ENCODE measurements at regions not wholly inside any gene's neighbourhood (a gene's known extent, or its start where the extent isn't known, plus 50 kb on each side); places are given as distances from the start of the nearest gene placed in this dataset.

- intact Hi-C loops (cut with micrococcal nuclease), result no loop called here
- H3K36me3 Mint-ChIP-seq (ENCODE audit: low read depth), result peaks cover 65% of the 10 kb centered on the region
- no peak for DNase-seq
- no peaks in the 10 kb centered on the region for H3K9me3 Mint-ChIP-seq
- H3K4me1 Mint-ChIP-seq, result peaks cover 54% of the 10 kb centered on the region
- ChIA-PET CTCF (interaction anchor here (1.3 kb wide), 1 partner anchor 10 kb away, joined by 3 read pairs; no protein-coding TSS in a partner anchor), POLR2A (interaction anchor here (0.6 kb wide), 1 partner anchor 67 kb away, joined by 3 read pairs; no protein-coding TSS in a partner anchor)
- no peak for ATAC-seq (ENCODE audit: low read depth)
- no peak overlapping the region for H3K4me3 Mint-ChIP-seq
- no peaks in the 10 kb centered on the region for H3K27me3 Mint-ChIP-seq
- no peak overlapping the region for H3K27ac Mint-ChIP-seq
- TF ChIP-seq CTCF (IDR thresholded peaks at IDR 0.05), result no peak
These were observed 67.7 kb downstream of the PLEKHG1 start for GRCh38 chr6:150667359-150667758.

- H3K27ac Mint-ChIP-seq, result peak overlapping the region; percentile 71
- intact Hi-C loops (cut with micrococcal nuclease), result no loop called here
- peaks cover 62% of the 10 kb centered on the region for H3K36me3 Mint-ChIP-seq (ENCODE audit: low read depth)
- no peak for TF ChIP-seq CTCF (IDR thresholded peaks at IDR 0.05)
- no peaks in the 10 kb centered on the region for H3K27me3 Mint-ChIP-seq
- ChIA-PET POLR2A (interaction anchor here (0.6 to 1.1 kb wide), 2 partner anchors 68 to 69 kb away, joined by 3 to 7 read pairs; no protein-coding TSS in a partner anchor), CTCF (interaction anchor here (1.3 kb wide), 1 partner anchor 11 kb away, joined by 3 read pairs; no protein-coding TSS in a partner anchor)
- H3K9me3 Mint-ChIP-seq, result no peaks in the 10 kb centered on the region
- DNase-seq (no peak), ATAC-seq (ENCODE audit: low read depth) (no peak)
- H3K4me1 Mint-ChIP-seq, result peaks cover 61% of the 10 kb centered on the region
- no peak overlapping the region for H3K4me3 Mint-ChIP-seq
These were observed 68.5 kb downstream of the PLEKHG1 start for GRCh38 chr6:150667977-150668716.

DNA sequence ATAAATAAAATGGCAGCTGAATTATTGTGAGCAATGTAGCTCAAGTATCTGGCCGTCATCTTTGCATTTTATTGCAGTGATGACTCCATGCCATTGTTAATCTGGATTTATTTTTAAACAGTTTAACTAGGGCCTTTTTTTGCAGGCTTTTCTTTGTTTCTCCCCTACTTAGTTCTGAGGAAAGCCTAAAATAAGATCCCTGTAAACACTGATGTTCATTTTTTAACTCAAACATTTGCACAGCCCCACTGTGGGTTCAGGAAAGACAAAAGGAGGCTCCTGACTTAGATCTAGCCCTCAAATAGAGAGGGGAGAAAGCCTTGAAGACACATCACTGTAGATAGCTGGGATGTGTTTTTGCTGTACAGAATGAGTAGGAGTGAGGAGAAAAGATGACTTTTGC lies 69.2 kb downstream of the PLEKHG1 start:
- peak overlapping the region; percentile 71 for H3K27ac Mint-ChIP-seq
- no peak overlapping the region for H3K4me3 Mint-ChIP-seq
- ATAC-seq (ENCODE audit: low read depth), result no peak
- H3K4me1 Mint-ChIP-seq, result peaks cover 66% of the 10 kb centered on the region
- ChIA-PET POLR2A (interaction anchor here (0.6 to 1.1 kb wide), 2 partner anchors 30 to 70 kb away, joined by 3 to 7 read pairs; no protein-coding TSS in a partner anchor), CTCF (interaction anchor here (0.7 kb wide), 1 partner anchor 48 kb away, joined by 4 read pairs; no protein-coding TSS in a partner anchor)
- intact Hi-C loops (cut with micrococcal nuclease), result no loop called here
- no peak for TF ChIP-seq CTCF (IDR thresholded peaks at IDR 0.05)
- peaks cover 62% of the 10 kb centered on the region for H3K36me3 Mint-ChIP-seq (ENCODE audit: low read depth)
- DNase-seq, result no peak
- no peaks in the 10 kb centered on the region for H3K27me3 Mint-ChIP-seq
- no peaks in the 10 kb centered on the region for H3K9me3 Mint-ChIP-seq

- H3K27ac Mint-ChIP-seq, result no peak overlapping the region
- ChIA-PET CTCF (no interaction called here), POLR2A (no interaction called here)
- peaks cover 69% of the 10 kb centered on the region for H3K4me1 Mint-ChIP-seq
- H3K36me3 Mint-ChIP-seq (ENCODE audit: low read depth), result peaks cover 59% of the 10 kb centered on the region
- TF ChIP-seq CTCF (IDR thresholded peaks at IDR 0.05), result no peak
- intact Hi-C loops (cut with micrococcal nuclease), result no loop called here
- DNase-seq (no peak), ATAC-seq (ENCODE audit: low read depth) (no peak)
- H3K27me3 Mint-ChIP-seq, result no peaks in the 10 kb centered on the region
- H3K9me3 Mint-ChIP-seq, result no peaks in the 10 kb centered on the region
- no peak overlapping the region for H3K4me3 Mint-ChIP-seq
These were observed 70.6 kb downstream of the PLEKHG1 start for GRCh38 chr6:150670311-150670710.

DNA sequence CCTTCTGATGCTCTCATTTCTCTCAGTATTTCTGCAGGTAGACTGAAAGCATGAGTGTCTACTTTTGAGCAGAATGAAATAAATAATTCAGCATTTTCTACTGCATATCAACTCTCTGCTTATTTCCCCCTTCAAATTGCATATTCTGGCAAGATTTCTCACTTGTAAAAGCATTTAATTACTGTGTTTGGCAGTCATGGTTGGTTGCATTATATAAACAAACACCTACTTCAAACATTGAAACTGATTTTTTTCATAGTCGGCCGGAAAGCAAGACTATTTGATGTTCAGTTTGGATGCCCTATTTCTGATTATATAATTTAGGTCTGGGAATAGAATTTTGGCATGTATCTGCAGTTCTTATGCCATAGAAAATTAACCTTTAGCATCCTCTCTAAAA lies 73.1 kb downstream of the PLEKHG1 start:
- TF ChIP-seq CTCF (IDR thresholded peaks at IDR 0.05), result no peak

More for the DNA sequence above, 73.1 kb downstream of the PLEKHG1 start:
- Mint-ChIP-seq H3K4me3 (no peak overlapping the region), H3K27ac (no peak overlapping the region), H3K4me1 (peaks cover 61% of the 10 kb centered on the region), H3K27me3 (no peaks in the 10 kb centered on the region), H3K9me3 (no peaks in the 10 kb centered on the region), H3K36me3 (ENCODE audit: low read depth) (peaks cover 63% of the 10 kb centered on the region)
- CTCF ChIA-PET, result no interaction called here
- ATAC-seq (ENCODE audit: low read depth) (no peak), DNase-seq (no peak)
- POLR2A ChIA-PET, result interaction anchor here (1.0 kb wide), 1 partner anchor 40 kb away, joined by 3 read pairs; no protein-coding TSS in a partner anchor
- intact Hi-C loops (cut with micrococcal nuclease), result no loop called here
